Stomach (tissue), 4 donors: ENCODE measurements at regions not wholly inside any gene's neighbourhood (a gene's known extent, or its start where the extent isn't known, plus 50 kb on each side); places are given as distances from the start of the nearest gene placed in this dataset.
"Not testable (repeated sequence)": the region's sequence is repeated elsewhere in the genome, so short reads cannot be mapped to it uniquely, and the experiment has no call there.

ENCODE experiments used
- CTCF ChIP-seq, 7 experiments: fragments of 450-650 bp in 4 of 7; fragments of 200-600 bp in 3 of 7; sonication (generic) in 3 of 7; IDR thresholded peaks; one replicate each; pipeline ENCODE4 v1.5.1; 2016 to 2019; ENCODE audit warnings: antibody characterized with exemption in 7 of 7, control low read depth in 2 of 7, mild to moderate bottlenecking in 1 of 7
- EP300 ChIP-seq: sonication (generic); formaldehyde crosslinking; IDR thresholded peaks from one replicate; pipeline ENCODE4 v1.6.1; 2017; ENCODE audit warnings: antibody characterized with exemption
- POLR2A ChIP-seq, 4 donors: fragments of 450-650 bp; IDR thresholded peaks; one replicate each; pipeline ENCODE4 v1.6.1; 2016; ENCODE audit warnings: antibody characterized with exemption in 4 of 4, control low read depth in 2 of 4, mild to moderate bottlenecking in 1 of 4, moderate library complexity in 1 of 4
- POLR2AphosphoS5 ChIP-seq, 3 donors: sonication (generic); formaldehyde crosslinking; IDR thresholded peaks; one replicate each; pipeline ENCODE4 v1.6.1; 2016; ENCODE audit warnings: antibody characterized with exemption in 3 of 3

GRCh38 chr10:17526571-17526970 lies 72.2 kb upstream of the ST8SIA6 start:
- TF ChIP-seq CTCF (IDR thresholded peaks at IDR 0.05); EP300; POLR2A (IDR thresholded peaks at IDR 0.05); POLR2AphosphoS5 (IDR thresholded peaks at IDR 0.05): not testable (repeated sequence)
